Uterus (tissue), 3 donors: ENCODE measurements at regions not wholly inside any gene's neighbourhood (a gene's known extent, or its start where the extent isn't known, plus 50 kb on each side); places are given as distances from the start of the nearest gene placed in this dataset.

Experiments
- DNase-seq, 2 donors: peaks; one replicate each; pipeline ENCODE4 v3.0.0-alpha.2; 2019 to 2020
- H3K27ac ChIP-seq, 2 donors: fragments of 200-600 bp; sonication (generic); 1 replicate in 1 of 2; 2 replicates in 1 of 2; pipeline ENCODE4 v1.5.1; 2016 to 2018
- H3K27me3 ChIP-seq, 2 donors: fragments of 200-600 bp; sonication (generic); one replicate each; pipeline ENCODE4 v1.5.1; 2018 to 2019; ENCODE audit warnings: control low read depth in 1 of 2
- H3K36me3 ChIP-seq, 2 donors: fragments of 200-600 bp; sonication (generic); one replicate each; pipeline ENCODE4 v1.5.1; 2019; ENCODE audit warnings: control low read depth in 1 of 2
- H3K4me1 ChIP-seq, 2 donors: fragments of 200-600 bp; sonication (generic); one replicate each; pipeline ENCODE4 v1.5.1; 2018 to 2019; ENCODE audit warnings: control low read depth in 1 of 2
- H3K4me3 ChIP-seq, 2 donors: fragments of 200-600 bp; sonication (generic); 1 replicate in 1 of 2; 2 replicates in 1 of 2; pipeline ENCODE4 v1.5.1; 2018 to 2019; ENCODE audit warnings: mild to moderate bottlenecking in 1 of 2
- H3K9me3 ChIP-seq, 2 donors: fragments of 200-600 bp; sonication (generic); one replicate each; pipeline ENCODE4 v1.5.1; 2019; ENCODE audit warnings: control low read depth in 1 of 2
- POLR2A ChIP-seq, 2 donors: fragments of 450-650 bp; IDR thresholded peaks; one replicate each; pipeline ENCODE4 v1.6.1; 2016; ENCODE audit warnings: antibody characterized with exemption in 2 of 2, mild to moderate bottlenecking in 1 of 2, moderate library complexity in 1 of 2
- intact Hi-C: fragments of 100-400 bp; cut with DNase I; formaldehyde crosslinking; loops from one replicate; pipeline ENCODE4 v1.15.1; 2023; ENCODE audit warnings: low total_unique reads
- TF ChIP-seq, protein P1 (sequence below), 4 experiments: fragments of 200-600 bp in 2 of 4; fragments of 450-650 bp in 2 of 4; sonication (generic) in 2 of 4; IDR thresholded peaks; one replicate each; pipeline ENCODE4 v1.5.1; 2016 to 2019; ENCODE audit warnings: antibody characterized with exemption in 4 of 4, mild to moderate bottlenecking in 2 of 4, moderate library complexity in 1 of 4
- donor health status: DM: yes; HTN: yes; CAD: no.

GRCh38 chr12:60337839-60338549 is 742.2 kb downstream of the SLC16A7 start:
- intact Hi-C loops = no loop called here
- H3K4me1 ChIP-seq = no peaks in the 10 kb centered on the region
- H3K27me3 ChIP-seq = no peaks in the 10 kb centered on the region
- H3K36me3 ChIP-seq = no peaks in the 10 kb centered on the region
- no peaks in the 10 kb centered on the region for H3K9me3 ChIP-seq
- no peak overlapping the region for H3K4me3 ChIP-seq
- TF ChIP-seq, protein P1, sequence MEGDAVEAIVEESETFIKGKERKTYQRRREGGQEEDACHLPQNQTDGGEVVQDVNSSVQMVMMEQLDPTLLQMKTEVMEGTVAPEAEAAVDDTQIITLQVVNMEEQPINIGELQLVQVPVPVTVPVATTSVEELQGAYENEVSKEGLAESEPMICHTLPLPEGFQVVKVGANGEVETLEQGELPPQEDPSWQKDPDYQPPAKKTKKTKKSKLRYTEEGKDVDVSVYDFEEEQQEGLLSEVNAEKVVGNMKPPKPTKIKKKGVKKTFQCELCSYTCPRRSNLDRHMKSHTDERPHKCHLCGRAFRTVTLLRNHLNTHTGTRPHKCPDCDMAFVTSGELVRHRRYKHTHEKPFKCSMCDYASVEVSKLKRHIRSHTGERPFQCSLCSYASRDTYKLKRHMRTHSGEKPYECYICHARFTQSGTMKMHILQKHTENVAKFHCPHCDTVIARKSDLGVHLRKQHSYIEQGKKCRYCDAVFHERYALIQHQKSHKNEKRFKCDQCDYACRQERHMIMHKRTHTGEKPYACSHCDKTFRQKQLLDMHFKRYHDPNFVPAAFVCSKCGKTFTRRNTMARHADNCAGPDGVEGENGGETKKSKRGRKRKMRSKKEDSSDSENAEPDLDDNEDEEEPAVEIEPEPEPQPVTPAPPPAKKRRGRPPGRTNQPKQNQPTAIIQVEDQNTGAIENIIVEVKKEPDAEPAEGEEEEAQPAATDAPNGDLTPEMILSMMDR (IDR thresholded peaks at IDR 0.05) = no peak
- no peak for TF ChIP-seq POLR2A (IDR thresholded peaks at IDR 0.05)
- no peak overlapping the region for H3K27ac ChIP-seq
- no peak for DNase-seq

GRCh38 chr12:60345442-60345841 is 749.6 kb downstream of the SLC16A7 start:
- Histone ChIP-seq H3K27me3 (no peaks in the 10 kb centered on the region), H3K9me3 (no peaks in the 10 kb centered on the region), H3K4me3 (no peak overlapping the region), H3K27ac (no peak overlapping the region), H3K4me1 (no peaks in the 10 kb centered on the region), H3K36me3 (no peaks in the 10 kb centered on the region)
- intact Hi-C loops = no loop called here
- TF ChIP-seq, protein P1 (IDR thresholded peaks at IDR 0.05) = no peak
- TF ChIP-seq POLR2A (IDR thresholded peaks at IDR 0.05) = no peak
- no peak for DNase-seq

DNA sequence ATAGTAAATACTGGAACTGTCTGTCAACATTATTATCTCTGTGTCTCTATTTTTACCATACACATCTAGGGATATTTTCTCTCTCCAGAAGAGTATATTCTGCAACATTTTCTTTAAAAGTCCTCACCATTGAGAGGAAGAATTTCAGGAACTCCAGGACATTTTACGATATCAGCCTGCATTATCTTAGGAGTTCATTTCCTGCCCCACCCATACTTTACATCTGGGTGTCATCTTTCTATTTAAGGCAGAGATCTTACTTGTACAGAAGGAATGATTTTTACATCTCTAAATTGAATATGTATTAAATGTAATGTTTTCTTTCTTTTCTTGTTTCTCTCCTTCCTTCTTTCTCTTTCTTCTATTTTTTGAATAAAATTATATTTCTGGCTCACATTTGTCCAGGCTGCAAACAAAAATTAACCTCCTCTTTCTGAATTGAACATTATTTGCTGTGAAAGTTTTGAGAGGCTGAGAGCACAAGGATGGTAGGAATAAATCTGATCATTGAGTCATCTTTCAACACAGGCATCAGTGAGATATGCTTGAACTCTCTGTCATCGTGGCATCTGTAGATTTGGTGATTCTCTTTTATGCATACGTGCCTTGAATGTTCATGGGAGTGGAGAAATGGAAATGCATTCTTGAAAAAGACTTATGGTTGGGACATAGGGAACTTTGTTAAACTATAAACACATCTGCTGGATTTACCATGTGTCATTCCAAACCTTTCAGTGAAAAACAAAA is 753.6 kb downstream of the SLC16A7 start:
- intact Hi-C loops = no loop called here
- no peaks in the 10 kb centered on the region for H3K9me3 ChIP-seq
- H3K27me3 ChIP-seq = no peaks in the 10 kb centered on the region
- H3K4me3 ChIP-seq = no peak overlapping the region
- H3K36me3 ChIP-seq = no peaks in the 10 kb centered on the region
- no peak for DNase-seq
- TF ChIP-seq, protein P1 (IDR thresholded peaks at IDR 0.05) = no peak
- TF ChIP-seq POLR2A (IDR thresholded peaks at IDR 0.05) = no peak
- no peaks in the 10 kb centered on the region for H3K4me1 ChIP-seq
- H3K27ac ChIP-seq = no peak overlapping the region

DNA sequence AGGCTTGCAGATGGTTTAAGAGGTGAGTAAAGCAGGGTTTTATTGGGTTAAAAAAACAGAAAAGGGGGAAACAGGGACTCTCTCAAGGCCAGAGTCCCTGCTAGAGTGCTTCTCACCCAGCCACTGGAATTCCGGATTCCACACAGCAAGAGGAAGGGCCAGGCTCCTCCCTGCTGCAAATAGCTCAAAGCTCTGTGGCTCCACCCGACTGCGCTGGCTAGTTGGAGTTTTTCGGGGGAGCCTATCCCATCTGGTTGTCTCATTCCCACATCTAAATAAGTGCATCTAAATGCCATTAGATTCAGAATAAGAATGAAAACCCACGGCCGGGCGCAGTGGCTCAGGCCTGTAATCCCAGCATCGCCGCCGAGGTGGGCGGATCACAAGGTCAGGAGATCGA is 791.5 kb downstream of the SLC16A7 start:
- no peaks in the 10 kb centered on the region for H3K9me3 ChIP-seq

DNA sequence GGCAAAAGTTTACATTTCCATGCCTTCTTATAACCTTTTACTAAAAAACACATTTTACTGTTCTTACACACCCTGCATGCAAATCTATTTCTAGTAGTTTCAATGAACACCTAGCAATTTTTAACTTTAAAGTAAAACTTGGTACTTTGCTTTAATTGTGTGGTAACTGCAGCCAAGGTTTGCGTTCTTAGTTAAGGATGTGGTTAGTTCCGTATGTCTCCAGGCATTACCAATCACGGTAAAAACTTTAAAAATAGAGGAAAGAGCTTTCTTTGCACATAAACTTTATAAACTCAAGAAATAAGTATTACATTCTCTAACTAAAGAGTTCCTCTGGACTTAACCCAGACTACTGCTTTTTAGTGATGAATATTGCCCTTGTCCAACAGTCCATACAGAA is 795.2 kb downstream of the SLC16A7 start:
- Histone ChIP-seq H3K27me3 (no peaks in the 10 kb centered on the region), H3K4me3 (no peak overlapping the region), H3K9me3 (no peaks in the 10 kb centered on the region), H3K4me1 (no peaks in the 10 kb centered on the region), H3K27ac (no peak overlapping the region), H3K36me3 (no peaks in the 10 kb centered on the region)
- TF ChIP-seq, protein P1 (IDR thresholded peaks at IDR 0.05) = no peak
- TF ChIP-seq POLR2A (IDR thresholded peaks at IDR 0.05) = no peak
- intact Hi-C loops = no loop called here
- DNase-seq = no peak

More for the DNA sequence above, 791.5 kb downstream of the SLC16A7 start:
- H3K4me1 ChIP-seq = no peaks in the 10 kb centered on the region
- intact Hi-C loops = no loop called here
- H3K27ac ChIP-seq = no peak overlapping the region
- H3K4me3 ChIP-seq = no peak overlapping the region
- no peak for DNase-seq
- no peaks in the 10 kb centered on the region for H3K36me3 ChIP-seq
- no peaks in the 10 kb centered on the region for H3K27me3 ChIP-seq
- TF ChIP-seq POLR2A (IDR thresholded peaks at IDR 0.05) = no peak
- TF ChIP-seq, protein P1 (IDR thresholded peaks at IDR 0.05) = no peak
